Ascending aorta (tissue), 2 donors: ENCODE measurements at regions not wholly inside any gene's neighbourhood (a gene's known extent, or its start where the extent isn't known, plus 50 kb on each side); places are given as distances from the start of the nearest gene placed in this dataset.

Experiments used
- DNase-seq, 2 donors: peaks; one replicate each; pipeline ENCODE4 v3.0.0-alpha.2; 2019; ENCODE audit warnings: low spot score in 2 of 2
- H3K27ac ChIP-seq, 2 donors: fragments of 200-600 bp; sonication (generic); one replicate each; pipeline ENCODE4 v1.5.1; 2016 to 2017; ENCODE audit warnings: mild to moderate bottlenecking in 1 of 2
- H3K27me3 ChIP-seq: fragments of 200-600 bp; sonication (generic); one replicate; pipeline ENCODE4 v1.5.1; 2017
- H3K36me3 ChIP-seq, 2 donors: fragments of 200-600 bp; sonication (generic); one replicate each; pipeline ENCODE4 v1.5.1; 2016
- H3K4me1 ChIP-seq, 2 donors: fragments of 200-600 bp; sonication (generic); one replicate each; pipeline ENCODE4 v1.5.1; 2016 to 2017; ENCODE audit warnings: mild to moderate bottlenecking in 1 of 2
- H3K4me3 ChIP-seq, 2 donors: fragments of 200-600 bp; sonication (generic); one replicate each; pipeline ENCODE4 v1.5.1; 2016 to 2017; ENCODE audit warnings: mild to moderate bottlenecking in 1 of 2
- H3K9me3 ChIP-seq, 2 donors: fragments of 200-600 bp; sonication (generic); one replicate each; pipeline ENCODE4 v1.5.1; 2016
- CTCF ChIP-seq, 3 experiments: fragments of 200-600 bp in 2 of 3; fragments of 450-650 bp in 1 of 3; sonication (generic) in 2 of 3; IDR thresholded peaks; one replicate each; pipeline ENCODE4 v1.5.1; 2016 to 2019; ENCODE audit warnings: antibody characterized with exemption in 3 of 3, mild to moderate bottlenecking in 1 of 3, moderate library complexity in 1 of 3
- intact Hi-C: fragments of 100-400 bp; cut with DNase I; formaldehyde crosslinking; loops from one replicate; pipeline ENCODE4 v1.15.1; 2023

DNA sequence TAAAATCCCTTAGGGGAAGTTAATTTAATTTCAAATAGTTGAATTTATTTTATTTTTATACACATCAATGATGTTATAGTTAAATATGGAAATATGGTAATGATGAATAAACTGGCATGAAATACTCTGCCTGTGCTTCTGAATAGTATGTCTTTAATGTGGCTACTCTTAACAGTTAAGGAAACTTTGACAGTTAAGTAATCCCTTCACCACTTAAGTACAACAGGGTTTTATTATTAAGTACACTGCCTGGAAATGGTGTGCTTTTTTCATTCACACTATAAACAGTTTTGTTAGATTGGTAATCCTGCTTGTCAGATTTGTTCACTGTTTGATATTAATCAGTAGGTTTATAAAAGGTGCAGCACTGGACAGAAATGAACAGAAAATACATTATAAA lies 412.0 kb upstream of the ZEB2 start:
- no peaks in the 10 kb centered on the region for H3K36me3 ChIP-seq
- intact Hi-C loops = loop anchor here (10.0 kb wide), 1 partner anchor 597 kb away; a partner anchor contains a TSS
- TF ChIP-seq CTCF (IDR thresholded peaks at IDR 0.05) = no peak
- peaks cover 9 to 15% of the 10 kb centered on the region in 2 donors for H3K9me3 ChIP-seq
- no peaks in the 10 kb centered on the region for H3K27me3 ChIP-seq
- H3K27ac ChIP-seq = no peak overlapping the region
- peaks cover under 1 to 3% of the 10 kb centered on the region in 2 donors for H3K4me1 ChIP-seq
- no peak overlapping the region for H3K4me3 ChIP-seq
- no peak for DNase-seq

DNA sequence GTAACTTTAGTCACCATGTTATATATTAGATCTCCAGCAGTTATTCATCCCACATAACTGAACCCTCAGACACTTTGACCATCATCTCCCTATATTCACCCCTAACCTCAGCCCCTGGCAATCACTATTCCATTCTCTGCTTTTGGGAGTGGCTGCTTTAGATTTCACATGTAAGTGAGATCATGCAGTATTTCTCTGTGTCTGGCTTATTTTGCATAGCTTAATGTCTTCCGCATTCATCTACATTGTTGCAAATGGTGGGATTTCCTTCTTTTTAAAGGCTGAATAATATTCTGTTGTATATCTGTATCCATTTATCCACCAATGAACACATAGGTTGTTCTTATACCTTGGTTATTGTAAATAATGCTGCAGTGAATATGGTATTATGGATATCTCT lies 411.6 kb upstream of the ZEB2 start:
- Histone ChIP-seq H3K27ac (no peak overlapping the region), H3K9me3 (peaks cover 9 to 15% of the 10 kb centered on the region in 2 donors), H3K27me3 (no peaks in the 10 kb centered on the region), H3K4me3 (no peak overlapping the region), H3K36me3 (no peaks in the 10 kb centered on the region), H3K4me1 (peaks cover 0 to under 1% of the 10 kb centered on the region in 2 donors)
- intact Hi-C loops = loop anchor here (10.0 kb wide), 1 partner anchor 597 kb away; a partner anchor contains a TSS
- DNase-seq = no peak
- TF ChIP-seq CTCF (IDR thresholded peaks at IDR 0.05) = no peak

GRCh38 chr2:144927429-144927828 lies 407.5 kb upstream of the ZEB2 start:
- Histone ChIP-seq H3K27me3 (no peaks in the 10 kb centered on the region), H3K4me3 (no peak overlapping the region), H3K27ac (no peak overlapping the region), H3K36me3 (no peaks in the 10 kb centered on the region), H3K9me3 (peaks cover 9 to 15% of the 10 kb centered on the region in 2 donors), H3K4me1 (no peaks in the 10 kb centered on the region)
- DNase-seq = no peak
- TF ChIP-seq CTCF (IDR thresholded peaks at IDR 0.05) = no peak
- intact Hi-C loops = no loop called here

- no peak overlapping the region for H3K4me3 ChIP-seq
- intact Hi-C loops = no loop called here
- no peak for TF ChIP-seq CTCF (IDR thresholded peaks at IDR 0.05)
These were observed 406.0 kb upstream of the ZEB2 start for GRCh38 chr2:144925886-144926285.

GRCh38 chr2:144924827-144925226 lies 404.9 kb upstream of the ZEB2 start:
- no peaks in the 10 kb centered on the region for H3K27me3 ChIP-seq
- TF ChIP-seq CTCF (IDR thresholded peaks at IDR 0.05) = no peak
- no peak for DNase-seq
- intact Hi-C loops = no loop called here
- no peak overlapping the region for H3K4me3 ChIP-seq
- H3K27ac ChIP-seq = no peak overlapping the region
- H3K9me3 ChIP-seq = peaks cover 9 to 15% of the 10 kb centered on the region in 2 donors
- H3K36me3 ChIP-seq = no peaks in the 10 kb centered on the region
- no peaks in the 10 kb centered on the region for H3K4me1 ChIP-seq

More at GRCh38 chr2:144925886-144926285, 406.0 kb upstream of the ZEB2 start:
- Histone ChIP-seq H3K27ac (no peak overlapping the region), H3K27me3 (no peaks in the 10 kb centered on the region), H3K4me1 (no peaks in the 10 kb centered on the region), H3K9me3 (peaks cover 9 to 15% of the 10 kb centered on the region in 2 donors), H3K36me3 (no peaks in the 10 kb centered on the region)
- DNase-seq = no peak

DNA sequence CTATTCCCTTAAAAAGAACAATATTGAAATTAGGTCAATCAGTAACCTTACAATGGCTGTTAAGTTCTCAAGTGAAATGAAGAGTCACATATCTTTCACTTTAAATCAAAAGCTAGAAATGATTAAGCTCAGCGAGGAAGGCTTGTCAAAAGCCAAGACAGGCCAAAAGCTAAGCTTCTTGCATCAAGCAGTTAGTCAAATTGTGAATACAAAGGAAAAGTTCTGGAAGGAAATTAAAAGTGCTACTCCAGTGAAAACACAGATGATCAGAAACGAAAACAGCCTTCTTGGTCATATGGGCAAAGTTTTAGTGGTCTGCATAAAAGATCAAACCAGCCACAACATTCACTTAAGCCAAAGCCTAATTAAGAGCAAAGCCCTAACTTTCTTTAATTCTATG lies 402.6 kb upstream of the ZEB2 start:
- H3K4me3 ChIP-seq = no peak overlapping the region
- intact Hi-C loops = no loop called here
- H3K27me3 ChIP-seq = no peaks in the 10 kb centered on the region
- TF ChIP-seq CTCF (IDR thresholded peaks at IDR 0.05) = no peak
- DNase-seq = no peak
- no peak overlapping the region for H3K27ac ChIP-seq
- H3K36me3 ChIP-seq = no peaks in the 10 kb centered on the region
- H3K9me3 ChIP-seq = no peaks in the 10 kb centered on the region
- H3K4me1 ChIP-seq = no peaks in the 10 kb centered on the region
